Body of pancreas (tissue), 4 donors: ENCODE measurements at regions not wholly inside any gene's neighbourhood (a gene's known extent, or its start where the extent isn't known, plus 50 kb on each side); places are given as distances from the start of the nearest gene placed in this dataset.

ENCODE experiments used
- ATAC-seq: fragments of 150-250 bp; one replicate; pipeline ENCODE4 v1.9.1; 2016
- DNase-seq, 4 donors: peaks; one replicate each; pipeline ENCODE4 v3.0.0-alpha.2; 2019
- H3K27ac ChIP-seq, 4 donors: fragments of 200-600 bp; sonication (generic); 1 replicate in 3 of 4; 2 replicates in 1 of 4; pipeline versions ENCODE4 v1.5.1 to v1.6.1; 2016 to 2019; ENCODE audit warnings: mild to moderate bottlenecking in 1 of 4, mixed read lengths in 1 of 4, moderate library complexity in 1 of 4
- H3K27me3 ChIP-seq, 2 donors: fragments of 200-600 bp; sonication (generic); one replicate each; pipeline ENCODE4 v1.6.0; 2016; ENCODE audit warnings: mild to moderate bottlenecking in 1 of 2
- H3K36me3 ChIP-seq, 2 donors: fragments of 200-600 bp; sonication (generic); replicated peaks in 1 of 2; 2 replicates each; pipeline ENCODE4 v1.5.1; 2016; ENCODE audit warnings: low read depth in 2 of 2; ENCODE audit not compliant: insufficient read depth in 1 of 2
- H3K4me1 ChIP-seq: fragments of 200-600 bp; sonication (generic); one replicate; pipeline ENCODE4 v1.6.0; 2016
- H3K4me3 ChIP-seq, 2 donors: fragments of 200-600 bp; sonication (generic); 1 replicate in 1 of 2; 2 replicates in 1 of 2; pipeline ENCODE4 v1.5.1; 2016 to 2019
- H3K9me3 ChIP-seq, 3 donors: fragments of 200-600 bp; sonication (generic); 1 replicate in 2 of 3; 2 replicates in 1 of 3; pipeline ENCODE4 v1.5.1; 2016
- POLR2A ChIP-seq, 3 donors: fragments of 450-650 bp; IDR thresholded peaks; one replicate each; pipeline ENCODE4 v1.6.1; 2016; ENCODE audit warnings: antibody characterized with exemption in 3 of 3, mild to moderate bottlenecking in 2 of 3
- WGBS, 2 donors: methylation state at CpG; one replicate each; pipeline ENCODE4 v1.1.5; 2017; 5-methylcytosine and 5-hydroxymethylcytosine counted together
- intact Hi-C: fragments of 100-400 bp; cut with DNase I; formaldehyde crosslinking; loops from one replicate; pipeline ENCODE4 v1.15.1; 2023
- TF ChIP-seq, protein P1 (sequence below), 7 experiments: fragments of 450-650 bp in 4 of 7; fragments of 200-600 bp in 3 of 7; sonication (generic) in 3 of 7; IDR thresholded peaks; one replicate each; pipeline ENCODE4 v1.5.1; 2016 to 2019; ENCODE audit warnings: antibody characterized with exemption in 7 of 7

DNA sequence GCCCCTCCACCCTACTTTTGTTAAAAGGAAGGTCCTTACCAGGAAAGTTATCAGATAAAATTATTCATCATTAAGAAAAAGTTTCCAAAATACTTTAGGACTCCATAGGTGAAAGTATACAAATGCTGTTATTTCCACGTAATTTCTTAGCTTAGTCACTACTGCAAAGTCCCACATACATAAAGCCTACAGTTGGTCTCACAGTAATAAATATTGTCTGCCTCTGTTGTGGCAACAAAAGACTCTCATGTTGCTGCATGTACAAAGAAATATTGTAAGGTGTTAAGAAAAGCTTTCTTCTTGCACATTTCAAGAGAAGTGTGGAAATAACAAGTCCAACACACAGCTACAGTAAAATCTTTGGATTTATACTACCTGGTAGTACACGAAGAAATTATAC, 102.4 kb upstream of the DST start:
- Histone ChIP-seq H3K27ac (no peak overlapping the region), H3K4me1 (no peaks in the 10 kb centered on the region), H3K27me3 (no peaks in the 10 kb centered on the region), H3K4me3 (no peak overlapping the region), H3K36me3 (no peaks in the 10 kb centered on the region), H3K9me3 (no peaks in the 10 kb centered on the region)
- ATAC-seq (no peak), DNase-seq (no peak)
- intact Hi-C loops = no loop called here
- WGBS, 2 donors = 68% methylated on average over 2 of the region's 2 CpGs
- TF ChIP-seq, protein P1, sequence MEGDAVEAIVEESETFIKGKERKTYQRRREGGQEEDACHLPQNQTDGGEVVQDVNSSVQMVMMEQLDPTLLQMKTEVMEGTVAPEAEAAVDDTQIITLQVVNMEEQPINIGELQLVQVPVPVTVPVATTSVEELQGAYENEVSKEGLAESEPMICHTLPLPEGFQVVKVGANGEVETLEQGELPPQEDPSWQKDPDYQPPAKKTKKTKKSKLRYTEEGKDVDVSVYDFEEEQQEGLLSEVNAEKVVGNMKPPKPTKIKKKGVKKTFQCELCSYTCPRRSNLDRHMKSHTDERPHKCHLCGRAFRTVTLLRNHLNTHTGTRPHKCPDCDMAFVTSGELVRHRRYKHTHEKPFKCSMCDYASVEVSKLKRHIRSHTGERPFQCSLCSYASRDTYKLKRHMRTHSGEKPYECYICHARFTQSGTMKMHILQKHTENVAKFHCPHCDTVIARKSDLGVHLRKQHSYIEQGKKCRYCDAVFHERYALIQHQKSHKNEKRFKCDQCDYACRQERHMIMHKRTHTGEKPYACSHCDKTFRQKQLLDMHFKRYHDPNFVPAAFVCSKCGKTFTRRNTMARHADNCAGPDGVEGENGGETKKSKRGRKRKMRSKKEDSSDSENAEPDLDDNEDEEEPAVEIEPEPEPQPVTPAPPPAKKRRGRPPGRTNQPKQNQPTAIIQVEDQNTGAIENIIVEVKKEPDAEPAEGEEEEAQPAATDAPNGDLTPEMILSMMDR (IDR thresholded peaks at IDR 0.05) = no peak
- TF ChIP-seq POLR2A (IDR thresholded peaks at IDR 0.05) = no peak

DNA sequence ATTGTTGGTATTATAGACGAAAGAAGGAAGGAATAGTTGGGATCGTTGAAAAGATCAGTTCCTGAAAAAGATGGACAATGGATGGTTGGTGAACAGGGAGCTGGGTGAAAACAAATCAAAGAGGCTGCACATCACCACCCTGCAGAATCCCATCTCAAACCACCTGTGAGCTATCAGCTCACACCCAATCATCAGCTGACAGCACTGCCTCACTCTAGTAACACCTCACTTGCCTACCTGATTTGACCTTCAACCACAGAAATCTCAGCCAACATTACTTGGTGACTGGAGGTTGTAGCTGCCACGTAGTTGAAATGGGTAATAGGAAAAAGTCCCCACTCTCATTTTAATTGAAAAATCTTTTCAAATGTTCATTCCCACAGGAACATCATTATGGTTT, 101.8 kb upstream of the DST start:
- intact Hi-C loops = no loop called here
- no peak overlapping the region for H3K27ac ChIP-seq
- WGBS, 2 donors = 52 to 60% methylated on average over 3 of the region's 3 CpGs

DNA sequence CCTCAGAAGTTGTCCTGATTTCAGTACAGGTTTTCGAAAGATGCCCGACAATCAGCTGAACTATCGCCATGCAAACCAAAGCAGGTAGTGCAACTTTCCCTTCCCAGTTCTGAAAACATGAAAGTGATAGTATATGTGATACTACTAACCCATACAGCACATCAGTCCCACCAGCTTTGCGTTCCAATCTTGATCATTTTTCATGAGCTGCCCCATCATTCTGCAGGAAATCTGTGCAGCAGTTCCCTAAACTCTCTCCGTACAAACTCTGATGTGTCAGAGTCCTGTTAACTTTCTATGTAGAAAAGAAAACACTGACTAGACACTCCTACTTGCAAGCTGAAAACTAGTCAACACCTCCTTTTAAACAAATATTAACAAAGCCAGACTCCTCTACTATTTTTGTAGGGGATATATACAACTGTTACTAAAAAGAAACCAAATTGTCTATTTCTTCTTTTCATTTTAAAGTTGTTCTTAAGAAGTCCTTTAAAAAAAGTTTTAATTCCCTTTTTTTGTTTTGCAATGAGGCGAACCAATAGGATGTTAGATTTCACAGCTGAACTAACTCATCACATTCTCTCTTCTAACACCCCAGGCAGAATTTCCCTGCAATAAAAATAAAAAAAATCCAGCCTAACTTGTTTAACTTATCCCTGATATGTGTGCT, 99.6 kb upstream of the DST start:
- peak overlapping the region in 2 of 4 donors; percentile 12 to 21 for H3K27ac ChIP-seq
- no peaks in the 10 kb centered on the region for H3K4me1 ChIP-seq
- no peak overlapping the region for H3K4me3 ChIP-seq
- no peaks in the 10 kb centered on the region for H3K9me3 ChIP-seq
- no peaks in the 10 kb centered on the region for H3K36me3 ChIP-seq
- DNase-seq = no peak
- intact Hi-C loops = no loop called here
- peak; percentile 38 for ATAC-seq
- TF ChIP-seq POLR2A (IDR thresholded peaks at IDR 0.05) = no peak
- TF ChIP-seq, protein P1 (IDR thresholded peaks at IDR 0.05) = no peak
- no peaks in the 10 kb centered on the region for H3K27me3 ChIP-seq
- WGBS, 2 donors = 20% methylated on average over 6 of the region's 6 CpGs

More for the DNA sequence above, 101.8 kb upstream of the DST start:
- ATAC-seq = no peak
- DNase-seq = no peak
- H3K27me3 ChIP-seq = no peaks in the 10 kb centered on the region
- H3K4me3 ChIP-seq = no peak overlapping the region
- H3K36me3 ChIP-seq = no peaks in the 10 kb centered on the region
- H3K9me3 ChIP-seq = no peaks in the 10 kb centered on the region
- TF ChIP-seq, protein P1 (IDR thresholded peaks at IDR 0.05) = no peak
- no peaks in the 10 kb centered on the region for H3K4me1 ChIP-seq

DNA sequence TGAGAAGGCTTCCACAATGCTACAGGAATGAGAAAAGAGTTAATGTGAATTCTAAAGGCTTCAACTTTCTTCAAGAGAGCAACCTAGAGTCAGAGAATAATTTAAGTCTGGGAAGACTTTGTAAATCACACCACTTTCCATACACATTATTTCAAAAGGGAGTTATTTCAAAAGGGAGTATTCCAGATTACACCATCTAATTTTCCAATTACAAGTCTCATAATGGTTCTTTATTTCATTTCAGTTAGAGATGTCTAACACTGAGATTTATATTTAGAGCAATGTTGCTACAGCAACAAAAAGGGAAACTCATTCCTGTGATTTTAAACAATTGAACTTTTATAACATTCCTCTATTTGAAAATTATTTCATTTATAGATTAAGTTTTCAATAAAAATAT, 98.8 kb upstream of the DST start:
- Histone ChIP-seq H3K9me3 (no peaks in the 10 kb centered on the region), H3K4me1 (no peaks in the 10 kb centered on the region), H3K36me3 (no peaks in the 10 kb centered on the region), H3K4me3 (no peak overlapping the region), H3K27me3 (no peaks in the 10 kb centered on the region), H3K27ac (no peak overlapping the region)
- ATAC-seq (no peak), DNase-seq (no peak)
- intact Hi-C loops = no loop called here
- TF ChIP-seq, protein P1 (IDR thresholded peaks at IDR 0.05) = no peak
- TF ChIP-seq POLR2A (IDR thresholded peaks at IDR 0.05) = no peak
